ENCODE measurements at regions not wholly inside any gene's neighbourhood (a gene's known extent, or its start where the extent isn't known, plus 50 kb on each side); places are given as distances from the start of the nearest gene placed in this dataset.

GRCh38 chr1:221641811-221642210 lies 100.1 kb downstream of the DUSP10 start:
- TF ChIP-seq CTCF (IDR thresholded peaks at IDR 0.05; ENCODE audit: poor library complexity, severe bottlenecking) (no peak), EZH2 (IDR thresholded peaks at IDR 0.05; ENCODE audit: borderline replicate concordance, insufficient read depth, low read length, poor library complexity, severe bottlenecking) (no peak), RAD21 (conservative IDR thresholded peaks at IDR 0.05) (no peak), REST (IDR thresholded peaks at IDR 0.05; ENCODE audit: borderline replicate concordance) (no peak), TAF1 (IDR thresholded peaks at IDR 0.05; ENCODE audit: low read depth) (no peak)
